ENCODE measurements at regions not wholly inside any gene's neighbourhood (a gene's known extent, or its start where the extent isn't known, plus 50 kb on each side); places are given as distances from the start of the nearest gene placed in this dataset.

- no peak for TF ChIP-seq CTCF (conservative IDR thresholded peaks at IDR 0.05)
- no peak for TF ChIP-seq ZFX (IDR thresholded peaks at IDR 0.05)
These were observed 102.6 kb downstream of the MANEA start for GRCh38 chr6:95679981-95680380.

Measured in C4-2B (cell line).